GM19351 (cell line): ENCODE measurements at regions not wholly inside any gene's neighbourhood (a gene's known extent, or its start where the extent isn't known, plus 50 kb on each side); places are given as distances from the start of the nearest gene placed in this dataset.

Source experiments
- ATAC-seq: cut with Tn5 transposase; IDR thresholded peaks from one replicate; pipeline ENCODE4 v1.9.1; 2021; ENCODE audit warnings: mild to moderate bottlenecking, moderate library complexity; ENCODE audit not compliant: unreplicated experiment

GRCh38 chr16:65545413-65545956, 423.6 kb upstream of the CDH11 start:
- ATAC-seq, result no peak

DNA sequence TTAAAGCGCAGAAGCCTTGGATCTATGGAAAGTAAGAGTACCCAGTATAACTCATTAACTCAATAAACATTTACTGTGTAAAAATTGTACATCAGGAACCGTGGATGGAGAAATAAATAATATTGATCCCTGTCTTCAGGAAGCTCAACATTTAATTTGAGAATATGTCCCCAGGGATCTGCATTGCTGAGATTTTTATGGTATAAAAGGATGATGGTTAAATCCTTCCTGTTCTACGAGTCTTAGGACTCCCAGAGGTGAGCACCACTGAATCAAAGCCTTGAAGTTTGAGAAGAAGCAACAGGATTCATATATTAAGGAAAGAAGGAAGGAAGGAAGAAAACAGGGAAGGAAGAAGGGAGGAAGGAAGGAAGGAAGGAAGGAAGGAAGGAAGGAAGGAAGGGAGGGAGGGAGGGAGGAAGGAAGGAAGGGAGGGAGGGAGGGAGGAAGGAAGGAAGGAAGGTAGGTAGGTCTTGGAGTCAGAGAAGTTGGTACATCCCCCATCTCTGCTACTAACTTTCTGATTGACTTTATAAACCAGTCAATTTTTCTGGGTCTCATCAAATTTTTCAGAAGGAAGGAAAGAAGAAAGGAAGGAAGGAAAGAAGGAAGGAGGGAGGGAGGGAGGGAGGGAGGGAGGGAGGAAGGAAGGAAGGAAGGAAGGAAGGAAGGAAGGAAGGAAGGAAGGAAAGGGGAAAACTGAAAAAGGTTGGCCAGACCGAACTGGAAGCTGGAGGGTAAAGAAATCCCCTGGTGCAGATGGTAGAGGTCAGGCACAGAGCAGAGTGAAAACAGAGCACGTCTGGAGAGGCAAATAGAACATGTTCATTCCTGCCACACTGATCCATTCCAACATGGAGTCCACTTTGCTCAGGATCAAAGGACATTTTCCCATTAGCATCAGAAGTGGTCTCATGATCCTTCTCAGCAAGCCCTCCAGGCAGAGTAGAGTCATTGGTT, 422.2 kb upstream of the CDH11 start:
- no peak for ATAC-seq

- no peak for ATAC-seq
Observed at GRCh38 chr16:65541646-65542045, 419.8 kb upstream of the CDH11 start.

DNA sequence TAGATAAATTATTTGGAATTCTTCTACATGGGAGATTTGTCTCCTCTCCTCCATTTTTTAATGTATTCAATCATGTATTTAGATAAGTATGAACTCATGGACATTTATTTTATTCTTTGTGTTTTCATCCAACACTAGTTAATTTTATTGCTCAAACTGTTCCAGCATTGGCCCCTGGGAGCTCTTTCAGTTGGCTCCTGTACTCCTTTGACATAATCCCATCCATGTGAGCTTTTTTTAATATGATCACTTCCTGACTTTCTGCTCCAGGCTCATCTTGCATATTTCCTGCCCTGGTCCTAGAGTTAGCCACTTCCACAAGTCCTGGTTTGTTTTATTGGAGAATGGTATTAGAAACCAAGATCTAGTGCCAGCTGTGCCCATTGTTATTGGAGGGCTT, 419.0 kb upstream of the CDH11 start:
- no peak for ATAC-seq

DNA sequence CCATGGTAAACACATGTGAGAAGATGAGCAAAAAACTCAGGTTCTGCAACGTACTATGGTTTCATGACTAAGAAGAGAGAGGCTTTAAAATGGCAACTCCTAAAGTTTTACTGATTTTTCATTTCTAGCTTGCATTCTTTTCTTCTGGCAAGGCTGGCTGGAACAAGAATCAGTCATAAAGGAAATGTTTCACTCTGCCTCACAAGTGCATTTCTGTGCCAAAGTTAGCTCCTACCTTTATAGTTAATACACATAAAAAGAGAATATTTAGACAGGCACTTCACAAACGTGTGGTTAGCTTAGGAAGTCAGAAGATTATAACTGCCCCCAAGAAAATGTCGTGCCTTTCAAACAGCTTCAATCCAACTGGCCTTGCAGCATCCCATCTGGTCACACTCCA, 417.1 kb upstream of the CDH11 start:
- no peak for ATAC-seq

GRCh38 chr16:65537336-65537735, 415.5 kb upstream of the CDH11 start:
- no peak for ATAC-seq

DNA sequence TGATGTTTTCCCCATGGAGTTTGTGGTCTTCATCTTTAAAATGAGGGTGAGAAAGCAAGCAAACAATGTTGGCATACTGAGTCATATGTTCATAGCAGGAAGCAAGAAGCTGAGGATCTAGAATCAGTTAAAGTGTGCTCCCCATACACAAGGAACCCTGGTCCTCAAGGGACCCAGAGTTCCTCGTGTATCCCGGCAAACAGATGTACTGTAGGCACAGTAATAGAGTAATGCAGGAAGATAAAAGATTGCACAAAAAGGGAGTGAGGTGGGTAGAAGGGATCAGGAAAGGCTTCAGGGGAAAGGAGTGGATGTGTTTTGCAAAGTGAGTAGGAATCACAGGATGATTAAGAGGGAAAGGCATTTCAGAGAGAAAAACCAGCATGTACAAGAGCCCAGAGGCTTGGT, 412.3 kb upstream of the CDH11 start:
- no peak for ATAC-seq

GRCh38 chr16:65532846-65533245, 411.0 kb upstream of the CDH11 start:
- ATAC-seq, result no peak

- ATAC-seq, result no peak
Observed at GRCh38 chr16:65532258-65532657, 410.4 kb upstream of the CDH11 start.

DNA sequence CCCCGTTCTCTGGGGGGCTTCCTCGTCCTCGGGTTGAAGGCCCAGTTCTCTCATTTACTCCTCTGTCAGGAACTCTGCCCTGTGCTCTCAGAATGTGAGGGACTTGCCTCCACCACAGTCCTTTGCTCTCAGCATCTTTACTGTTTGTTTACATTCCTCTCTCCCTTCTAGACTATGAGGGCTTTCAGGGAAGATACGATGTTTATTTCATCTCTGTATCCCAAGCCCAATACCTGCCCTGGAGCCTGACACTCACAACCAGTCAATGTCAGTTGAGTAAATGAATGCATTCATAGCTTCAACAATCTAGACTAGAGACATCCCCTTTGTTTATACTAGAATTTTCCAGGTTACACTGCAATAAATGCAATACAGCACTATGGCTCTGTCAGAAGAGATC, 409.6 kb upstream of the CDH11 start:
- no peak for ATAC-seq

- no peak for ATAC-seq
Observed at GRCh38 chr16:65525707-65526106, 403.8 kb upstream of the CDH11 start.

GRCh38 chr16:65524997-65525396, 403.1 kb upstream of the CDH11 start:
- no peak for ATAC-seq

- ATAC-seq, result no peak
Observed at GRCh38 chr16:65524231-65524630, 402.4 kb upstream of the CDH11 start.

GRCh38 chr16:65523283-65523944, 401.6 kb upstream of the CDH11 start:
- no peak for ATAC-seq

DNA sequence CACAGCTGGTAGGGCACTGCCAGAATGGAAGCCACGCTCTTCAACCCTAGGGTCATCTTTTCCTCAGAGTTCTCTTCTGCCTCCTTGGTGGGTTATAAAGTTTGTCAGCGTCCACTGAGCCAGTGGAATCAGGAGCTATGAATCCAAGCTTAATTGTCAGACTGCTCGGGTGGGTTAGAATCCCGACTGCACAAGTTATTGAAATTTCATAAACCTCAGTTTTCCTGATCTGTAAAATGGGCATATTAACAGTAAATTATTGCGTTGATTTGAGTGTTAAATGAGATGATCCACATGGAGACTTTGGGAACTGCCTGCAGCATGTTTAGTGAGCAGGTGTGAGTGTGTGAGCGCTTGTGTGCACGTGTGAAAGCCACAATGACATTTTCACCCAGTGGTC, 400.5 kb upstream of the CDH11 start:
- ATAC-seq, result no peak

GRCh38 chr16:65521633-65522328, 399.9 kb upstream of the CDH11 start:
- ATAC-seq, result no peak

- ATAC-seq, result no peak
Observed at GRCh38 chr16:65519402-65519801, 397.5 kb upstream of the CDH11 start.

- ATAC-seq, result no peak
Observed at GRCh38 chr16:65515193-65515592, 393.3 kb upstream of the CDH11 start.

DNA sequence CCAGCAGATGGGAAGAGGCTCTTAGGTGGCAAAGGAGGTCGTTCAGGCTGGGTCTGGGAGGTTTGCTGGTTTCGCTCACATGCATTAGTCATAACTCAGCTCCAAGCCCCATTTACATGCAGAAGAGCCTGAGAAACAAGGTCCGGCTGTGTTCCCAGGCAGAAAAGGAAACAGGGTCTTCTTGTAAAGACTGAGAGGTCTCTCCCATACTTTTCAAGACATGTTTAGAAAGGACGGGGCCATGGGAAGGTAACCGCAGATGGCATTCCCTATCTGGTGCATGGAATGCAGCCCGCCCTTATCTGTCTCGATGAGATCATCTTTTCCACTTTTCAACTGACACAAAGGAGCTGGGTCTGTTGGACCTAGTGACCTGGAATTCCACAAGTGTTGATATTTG, 389.0 kb upstream of the CDH11 start:
- ATAC-seq, result no peak

DNA sequence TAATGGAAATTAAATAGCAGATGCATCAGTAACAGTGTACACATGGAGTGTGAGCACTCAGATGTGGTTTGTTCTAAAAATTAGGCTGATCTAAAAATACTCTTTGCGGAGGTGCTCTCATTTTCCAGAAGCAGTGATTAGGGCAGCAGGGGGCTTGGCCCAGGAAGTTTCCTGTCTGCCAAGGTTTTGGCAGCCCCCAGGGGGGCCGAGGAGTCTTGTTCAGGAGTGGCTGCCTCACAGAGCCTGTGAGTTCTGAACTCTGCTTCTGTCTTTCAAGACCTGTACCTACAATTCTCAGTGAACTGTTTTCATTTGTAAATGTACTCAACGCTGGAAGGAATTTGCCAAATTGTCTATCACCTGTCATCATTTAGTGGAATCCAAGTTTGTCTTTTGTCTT, 388.4 kb upstream of the CDH11 start:
- ATAC-seq, result no peak

- no peak for ATAC-seq
Observed at GRCh38 chr16:65509172-65509571, 387.3 kb upstream of the CDH11 start.
